ENCODE measurements at regions not wholly inside any gene's neighbourhood (a gene's known extent, or its start where the extent isn't known, plus 50 kb on each side); places are given as distances from the start of the nearest gene placed in this dataset.
A peak's percentile ranks its signal among the peaks of the same experiment; 100 is the strongest.

- no peak overlapping the region for H3K4me3 ChIP-seq (ENCODE audit: low read depth, low read length)
- DNase-seq (ENCODE audit: low read depth) (no peak), FAIRE-seq (no peak)
- H3K27me3 ChIP-seq (ENCODE audit: control insufficient read depth, insufficient read depth, low read length): no peaks in the 10 kb centered on the region
- no peaks in the 10 kb centered on the region for H3K36me3 ChIP-seq (ENCODE audit: control insufficient read depth, insufficient read depth, low read length)
- TF ChIP-seq CTCF (IDR thresholded peaks at IDR 0.05; ENCODE audit: insufficient read depth, low read length, severe bottlenecking): no peak
Observed at GRCh38 chr4:136106753-136107152, 1425.5 kb downstream of the PCDH18 start.

DNA sequence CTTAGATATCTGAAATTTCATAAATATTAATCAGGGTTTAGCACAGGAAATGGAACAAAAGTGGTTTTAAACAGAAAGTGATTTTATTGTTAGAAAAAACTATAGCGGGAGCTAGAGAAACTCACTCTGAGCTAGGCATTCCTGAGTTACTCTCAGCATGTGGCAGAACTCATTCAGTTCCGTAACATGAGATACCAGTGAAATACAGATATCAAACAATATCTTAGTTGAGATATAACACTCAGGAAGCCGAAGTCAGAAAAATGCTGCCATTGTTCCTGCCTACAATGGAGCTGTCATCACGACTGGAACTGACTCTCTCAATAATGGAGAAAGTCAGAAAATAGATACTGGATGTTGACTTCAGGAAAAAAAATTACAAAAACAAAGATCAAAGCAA, 1428.7 kb downstream of the PCDH18 start:
- TF ChIP-seq CTCF (IDR thresholded peaks at IDR 0.05; ENCODE audit: insufficient read depth, low read length, severe bottlenecking): no peak
- DNase-seq (ENCODE audit: low read depth) (no peak), FAIRE-seq (no peak)
- Histone ChIP-seq H3K4me3 (ENCODE audit: low read depth, low read length) (no peak overlapping the region), H3K27me3 (ENCODE audit: control insufficient read depth, insufficient read depth, low read length) (no peaks in the 10 kb centered on the region), H3K36me3 (ENCODE audit: control insufficient read depth, insufficient read depth, low read length) (no peaks in the 10 kb centered on the region)

DNA sequence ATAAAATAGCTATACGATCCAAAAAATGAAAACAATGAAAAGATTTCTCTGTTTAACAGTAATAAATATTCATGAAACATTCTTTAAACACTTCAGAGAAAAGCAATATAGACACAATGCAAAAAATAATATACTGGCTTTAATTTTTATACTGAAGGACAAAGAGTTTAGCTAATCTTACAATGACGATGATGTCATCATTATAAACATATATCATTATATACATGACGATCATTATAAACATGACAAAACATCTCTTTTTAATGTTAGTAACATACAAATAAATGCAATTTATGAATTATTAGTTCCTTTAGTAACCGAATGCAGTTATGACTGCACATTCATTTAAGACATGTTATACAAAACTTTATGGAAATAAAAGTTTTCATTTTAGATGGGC, 1434.6 kb downstream of the PCDH18 start:
- Histone ChIP-seq H3K36me3 (ENCODE audit: control insufficient read depth, insufficient read depth, low read length) (no peaks in the 10 kb centered on the region), H3K4me3 (ENCODE audit: low read depth, low read length) (no peak overlapping the region), H3K27me3 (ENCODE audit: control insufficient read depth, insufficient read depth, low read length) (no peaks in the 10 kb centered on the region)
- DNase-seq (ENCODE audit: low read depth) (no peak), FAIRE-seq (no peak)
- no peak for TF ChIP-seq CTCF (IDR thresholded peaks at IDR 0.05; ENCODE audit: insufficient read depth, low read length, severe bottlenecking)

DNA sequence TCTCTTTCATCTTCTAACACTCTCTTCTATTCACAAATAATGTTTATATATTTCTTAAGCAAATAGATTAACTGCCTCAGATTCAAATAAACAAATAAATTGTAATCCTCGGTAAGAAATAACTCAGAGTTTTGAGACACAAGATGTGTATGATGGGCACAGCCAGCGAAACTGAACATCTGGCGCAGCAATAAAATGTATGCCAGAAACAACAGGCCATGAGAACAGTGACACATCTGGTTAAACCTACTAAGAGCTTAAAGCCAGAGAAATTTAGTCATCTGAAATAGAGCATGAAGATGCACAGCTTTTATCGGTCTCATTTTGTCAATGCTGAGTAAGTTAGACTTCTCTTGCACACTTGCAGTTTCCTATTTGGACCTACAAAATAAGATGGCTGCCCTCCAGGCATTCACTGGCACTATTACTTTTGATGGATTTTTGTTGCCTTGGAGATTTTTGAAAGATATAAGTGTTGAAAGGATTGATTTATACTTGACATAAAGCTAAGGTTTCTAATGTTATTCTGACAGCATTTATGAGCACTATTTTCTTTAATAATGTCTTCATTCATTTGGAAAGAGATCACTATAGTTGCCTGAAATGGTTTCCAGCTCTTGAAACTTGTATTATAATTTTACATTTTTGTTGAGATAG, 1444.0 kb downstream of the PCDH18 start:
- FAIRE-seq: no peak
- no peak for TF ChIP-seq CTCF (IDR thresholded peaks at IDR 0.05; ENCODE audit: insufficient read depth, low read length, severe bottlenecking)
- Histone ChIP-seq H3K27me3 (ENCODE audit: control insufficient read depth, insufficient read depth, low read length) (no peaks in the 10 kb centered on the region), H3K36me3 (ENCODE audit: control insufficient read depth, insufficient read depth, low read length) (no peaks in the 10 kb centered on the region), H3K4me3 (ENCODE audit: low read depth, low read length) (no peak overlapping the region)
- no peak for DNase-seq (ENCODE audit: low read depth)

DNA sequence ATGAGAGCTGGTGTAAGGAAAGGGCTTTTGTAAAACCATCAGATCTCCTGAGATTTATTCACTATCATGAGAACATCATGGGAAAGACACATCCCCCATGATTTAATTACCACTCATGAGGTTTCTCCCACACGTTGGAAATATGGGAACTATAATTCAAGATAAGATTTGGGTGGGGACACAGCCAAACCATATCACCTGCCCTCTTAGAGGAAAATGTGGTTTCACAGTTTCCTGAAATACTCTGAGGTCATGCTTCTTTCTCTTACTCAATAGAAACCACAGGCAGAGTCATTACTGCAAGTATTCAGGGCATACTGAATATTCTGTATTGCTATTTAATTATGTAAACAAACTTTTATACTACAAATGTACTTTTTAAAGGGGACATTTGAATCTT, 1453.3 kb downstream of the PCDH18 start:
- Histone ChIP-seq H3K27me3 (ENCODE audit: control insufficient read depth, insufficient read depth, low read length) (no peaks in the 10 kb centered on the region), H3K4me3 (ENCODE audit: low read depth, low read length) (no peak overlapping the region), H3K36me3 (ENCODE audit: control insufficient read depth, insufficient read depth, low read length) (no peaks in the 10 kb centered on the region)
- DNase-seq (ENCODE audit: low read depth) (peak; percentile 10), FAIRE-seq (no peak)
- no peak for TF ChIP-seq CTCF (IDR thresholded peaks at IDR 0.05; ENCODE audit: insufficient read depth, low read length, severe bottlenecking)

DNA sequence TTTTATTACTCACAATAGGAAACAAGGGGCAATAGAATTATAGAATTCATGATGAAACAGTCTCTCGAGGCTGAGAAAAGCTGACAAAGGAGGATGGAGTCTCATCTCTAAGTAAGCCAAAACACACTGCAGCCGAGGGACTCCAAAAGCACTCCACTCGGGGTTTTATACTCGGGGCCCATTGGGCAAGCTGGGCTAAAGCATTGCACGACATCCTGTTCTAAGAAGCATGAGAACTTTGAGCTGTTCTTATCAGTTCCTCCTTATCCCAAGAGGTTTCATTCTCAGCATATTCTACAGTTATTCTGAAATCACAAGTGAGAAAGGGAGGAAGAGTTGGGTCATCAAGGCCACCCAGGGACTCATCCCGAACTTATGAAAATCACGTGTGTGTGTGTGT, 1475.5 kb downstream of the PCDH18 start:
- DNase-seq (ENCODE audit: low read depth): no peak
- no peaks in the 10 kb centered on the region for H3K36me3 ChIP-seq (ENCODE audit: control insufficient read depth, insufficient read depth, low read length)
- TF ChIP-seq CTCF (IDR thresholded peaks at IDR 0.05; ENCODE audit: insufficient read depth, low read length, severe bottlenecking): no peak
- H3K4me3 ChIP-seq (ENCODE audit: low read depth, low read length): no peak overlapping the region
- no peaks in the 10 kb centered on the region for H3K27me3 ChIP-seq (ENCODE audit: control insufficient read depth, insufficient read depth, low read length)
- no peak for FAIRE-seq
